HG02571 (cell line): ENCODE measurements at regions not wholly inside any gene's neighbourhood (a gene's known extent, or its start where the extent isn't known, plus 50 kb on each side); places are given as distances from the start of the nearest gene placed in this dataset.

Source experiments
- ATAC-seq: cut with Tn5 transposase; IDR thresholded peaks from one replicate; pipeline ENCODE4 v1.9.1; 2021; ENCODE audit warnings: mild to moderate bottlenecking, moderate library complexity; ENCODE audit not compliant: unreplicated experiment

DNA sequence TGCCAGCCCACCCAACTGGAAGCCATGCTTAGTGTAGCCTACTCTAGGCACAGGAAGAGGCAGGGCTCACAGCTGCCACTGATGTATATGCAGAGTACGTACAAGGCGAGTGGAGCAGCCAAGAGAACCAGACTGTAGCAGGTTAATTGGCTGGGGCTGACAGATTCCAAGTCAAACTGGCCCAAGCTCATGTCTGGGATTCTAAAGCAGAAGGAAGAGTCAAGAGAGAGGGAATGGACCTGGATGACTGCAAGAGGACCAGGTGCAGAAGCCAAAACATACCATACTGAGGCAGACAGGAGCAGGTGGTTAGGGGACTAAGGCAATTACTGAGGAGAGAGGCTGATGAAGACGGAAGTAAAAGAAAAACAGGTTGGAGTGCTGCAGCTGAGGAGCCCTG, 51.3 kb upstream of the LRRN2 start:
- no peak for ATAC-seq

DNA sequence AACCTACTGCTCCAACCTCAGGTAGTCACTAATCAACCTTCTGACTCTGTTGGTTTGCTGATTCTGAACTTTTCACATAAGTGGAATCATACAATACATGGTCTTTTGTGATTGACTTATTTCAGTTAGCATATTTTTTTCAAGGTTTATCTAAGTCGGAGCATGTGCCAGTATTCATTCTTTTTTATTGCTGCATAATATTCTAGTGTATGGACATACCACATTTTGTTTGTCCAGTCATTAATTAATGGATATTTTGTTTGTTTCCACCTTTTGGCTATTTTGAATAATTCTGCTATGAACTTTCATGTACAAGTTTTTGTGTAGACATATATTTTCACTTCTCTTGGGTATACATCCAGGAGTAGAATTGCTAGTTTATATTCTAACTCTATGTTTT, 53.0 kb upstream of the LRRN2 start:
- ATAC-seq = no peak

DNA sequence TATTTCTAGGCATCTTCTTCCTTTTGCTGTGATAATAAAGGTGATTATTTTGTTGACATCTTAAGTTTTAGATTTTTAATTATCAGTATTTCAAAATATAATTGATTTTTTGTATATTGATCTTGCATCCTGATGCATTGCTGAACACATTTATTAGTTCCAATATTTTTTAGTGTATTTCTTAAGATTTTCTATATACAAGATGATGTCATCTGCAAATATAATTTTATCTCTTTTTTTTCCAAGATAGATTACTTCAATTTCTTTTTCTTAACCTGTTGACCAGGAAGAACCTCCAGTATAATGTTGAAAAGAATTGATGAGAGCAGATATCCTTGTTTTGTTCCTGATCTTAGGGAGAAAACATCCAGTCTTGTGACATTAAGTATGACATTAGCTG, 54.8 kb upstream of the LRRN2 start:
- no peak for ATAC-seq

DNA sequence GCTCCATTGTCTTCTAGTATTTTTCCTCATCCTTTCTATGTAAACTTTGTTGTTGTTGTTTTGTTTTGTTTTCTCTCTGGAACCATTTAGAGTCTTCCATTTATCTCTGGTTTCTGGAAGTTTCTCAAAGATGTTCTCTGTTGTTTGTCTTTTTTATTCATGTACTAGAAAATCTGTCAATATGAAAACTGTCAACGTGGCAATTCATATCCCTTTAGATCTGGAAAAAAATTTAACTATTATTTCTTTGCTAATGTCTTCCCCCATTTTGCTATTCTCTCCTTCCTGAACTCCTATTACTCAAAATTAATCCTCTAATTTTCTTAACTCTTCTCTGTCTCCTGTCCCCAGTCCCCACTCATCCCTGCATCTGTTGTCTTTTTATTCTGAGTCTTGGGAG, 55.9 kb upstream of the LRRN2 start:
- ATAC-seq = no peak

DNA sequence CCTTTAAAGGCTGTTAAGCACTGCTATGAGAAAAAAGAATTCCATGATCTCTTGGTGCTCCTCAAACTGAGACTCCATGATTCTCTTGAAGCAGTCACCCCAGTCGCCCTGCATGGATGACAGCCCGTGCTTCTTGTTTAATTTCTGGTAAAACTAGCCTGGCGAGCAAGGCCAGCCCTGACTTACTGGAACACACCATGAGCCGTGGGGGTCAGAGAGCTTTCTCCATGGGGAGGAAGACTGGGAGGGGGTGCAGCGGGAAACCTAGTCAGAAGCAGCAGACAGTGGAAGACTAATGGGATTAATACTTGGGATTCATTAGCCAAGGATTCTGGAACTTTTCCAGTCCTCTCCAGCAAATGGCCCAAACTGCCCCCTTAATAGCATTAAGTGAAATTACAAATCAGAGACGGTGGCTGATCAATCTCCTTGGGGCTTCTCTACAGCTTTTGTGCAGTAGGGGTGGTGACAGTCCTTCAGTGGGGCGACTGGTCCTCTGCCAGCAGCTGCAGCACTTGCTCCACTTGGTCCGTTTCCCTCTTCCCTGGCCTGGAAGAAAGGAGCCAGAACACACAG, 57.2 kb upstream of the LRRN2 start:
- no peak for ATAC-seq

DNA sequence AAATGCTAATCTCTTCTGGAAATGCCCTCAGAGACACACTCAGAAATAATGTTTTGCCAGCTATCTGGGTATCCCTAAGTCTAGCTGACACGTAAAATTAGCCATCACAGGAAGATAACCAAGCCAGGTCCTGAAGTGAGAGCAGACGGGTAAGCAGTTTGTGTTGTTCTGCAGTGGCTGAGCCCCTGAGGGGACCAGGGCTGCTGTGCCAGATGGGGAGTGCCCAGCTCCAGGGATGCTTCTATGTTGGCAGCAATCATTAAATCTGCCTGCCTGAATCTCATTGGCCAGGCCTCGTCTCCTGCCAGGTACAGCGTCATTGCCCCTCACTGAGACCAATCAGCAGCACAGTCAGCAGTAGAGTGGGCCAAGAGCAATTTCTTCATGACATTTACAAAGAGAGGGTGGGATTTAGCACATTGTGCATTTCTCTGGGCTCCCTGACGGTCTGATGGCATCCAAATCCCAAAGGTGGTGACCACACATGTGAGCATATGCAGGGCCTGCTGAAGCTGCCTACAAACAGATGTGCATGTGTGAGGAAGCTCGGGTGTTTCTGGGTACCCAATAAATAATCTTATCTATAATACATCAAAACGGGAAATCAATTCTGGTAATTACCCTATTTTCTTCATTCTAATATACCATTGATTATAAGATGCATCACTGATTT, 58.7 kb upstream of the LRRN2 start:
- ATAC-seq = no peak

DNA sequence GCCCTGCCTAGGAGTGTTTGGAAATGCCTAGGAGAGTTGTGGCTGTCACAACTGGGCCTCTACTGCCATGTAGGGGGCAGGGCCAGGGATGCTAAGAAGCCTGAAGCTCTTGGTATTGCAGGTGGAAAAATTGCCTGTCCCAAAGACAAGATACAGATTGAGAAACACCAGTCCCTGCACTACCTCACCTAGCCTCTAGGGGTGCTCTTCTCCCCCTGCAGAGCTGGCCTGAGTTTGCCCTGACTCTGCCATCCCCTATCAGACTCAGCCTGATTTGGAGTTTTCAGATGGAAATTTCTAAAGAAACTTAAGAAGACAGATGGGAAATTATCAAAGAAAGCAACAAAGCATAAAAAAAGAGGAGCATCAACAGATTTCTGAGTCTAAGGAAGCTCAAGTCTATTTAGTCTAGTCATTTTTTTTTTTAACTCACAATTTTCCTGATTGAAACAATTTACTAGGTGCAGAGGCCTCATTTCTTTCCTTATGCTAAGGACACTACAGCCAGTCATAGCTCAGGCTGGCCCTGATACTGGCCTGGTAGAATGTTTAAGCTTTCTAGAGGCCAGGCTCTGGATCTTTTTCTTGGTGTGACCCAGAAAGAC, 61.4 kb upstream of the LRRN2 start:
- no peak for ATAC-seq

DNA sequence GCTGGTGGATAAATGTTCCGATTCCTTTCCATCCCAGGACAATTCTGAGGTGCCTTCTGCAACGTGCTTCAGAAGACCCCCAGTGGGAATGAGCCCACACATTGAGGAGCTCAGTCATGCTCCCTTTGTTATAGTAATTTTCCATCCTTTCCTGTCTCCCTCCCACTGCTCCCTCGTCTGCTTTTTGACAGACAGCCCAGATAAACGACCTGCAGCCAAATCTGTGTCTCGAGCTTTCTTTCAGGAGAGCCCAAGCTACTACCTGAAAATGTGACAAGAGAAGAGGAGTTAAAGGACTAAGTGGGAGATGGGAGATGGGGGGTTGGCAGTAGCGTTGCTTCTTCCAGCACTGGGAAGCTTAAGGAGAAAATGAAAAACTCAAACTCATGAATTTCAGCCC, 65.9 kb upstream of the LRRN2 start:
- ATAC-seq = no peak

DNA sequence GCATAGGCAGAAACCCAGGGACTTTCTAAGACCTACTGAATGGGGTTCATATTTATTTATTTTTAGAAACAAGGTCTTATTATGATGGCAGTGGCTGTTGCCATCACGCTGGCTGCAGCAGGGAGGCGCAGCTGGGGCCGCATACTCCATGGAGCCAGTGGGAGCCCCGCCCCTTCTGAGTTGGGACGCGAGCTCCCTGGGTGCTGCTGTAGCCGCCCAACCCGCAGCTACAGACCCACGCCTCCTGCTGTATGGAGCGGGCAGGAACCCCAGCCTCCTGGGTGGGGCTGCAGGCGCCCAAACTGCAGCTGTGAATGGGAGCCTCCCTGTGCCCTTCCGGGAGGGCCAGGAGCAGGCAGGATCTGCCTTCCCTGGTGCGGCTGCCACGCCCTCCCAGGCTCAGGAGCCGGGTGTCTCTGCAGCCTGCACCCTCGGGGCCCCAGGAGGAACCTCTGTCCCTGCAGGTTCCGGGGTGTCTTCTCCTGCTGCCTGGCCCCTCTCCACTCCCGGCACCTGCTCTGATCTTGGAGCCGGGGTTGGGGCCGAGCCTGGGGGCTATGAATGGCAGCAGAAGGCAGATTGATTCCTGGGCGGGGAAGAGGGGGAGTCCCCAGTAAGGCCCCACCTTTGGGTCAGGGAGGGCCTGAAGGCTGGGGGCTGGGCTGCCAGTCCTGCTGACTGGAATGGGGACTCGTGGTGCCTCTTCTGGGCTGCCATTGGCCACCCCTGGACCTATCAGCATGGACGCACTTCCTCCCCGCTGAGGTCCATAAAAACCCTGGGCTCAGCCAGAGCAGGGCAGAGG, 66.5 kb upstream of the LRRN2 start:
- no peak for ATAC-seq

DNA sequence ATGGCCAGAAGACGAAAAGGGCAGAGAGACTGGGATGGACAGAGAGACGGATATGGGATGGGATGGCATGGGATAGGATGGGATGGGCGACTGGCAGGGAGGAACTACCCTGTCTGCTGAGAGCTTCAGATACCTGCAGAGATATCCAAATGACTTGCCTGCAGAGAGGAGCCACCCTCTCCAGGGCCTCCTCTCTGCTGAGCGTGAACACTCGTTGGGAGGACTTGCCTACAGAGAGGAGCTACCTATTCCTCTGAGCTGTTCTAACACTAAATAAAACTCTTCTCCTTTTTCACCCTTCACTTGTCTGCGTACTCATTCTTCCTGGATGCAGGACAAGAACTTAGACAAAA, 67.1 kb upstream of the LRRN2 start:
- ATAC-seq = no peak

DNA sequence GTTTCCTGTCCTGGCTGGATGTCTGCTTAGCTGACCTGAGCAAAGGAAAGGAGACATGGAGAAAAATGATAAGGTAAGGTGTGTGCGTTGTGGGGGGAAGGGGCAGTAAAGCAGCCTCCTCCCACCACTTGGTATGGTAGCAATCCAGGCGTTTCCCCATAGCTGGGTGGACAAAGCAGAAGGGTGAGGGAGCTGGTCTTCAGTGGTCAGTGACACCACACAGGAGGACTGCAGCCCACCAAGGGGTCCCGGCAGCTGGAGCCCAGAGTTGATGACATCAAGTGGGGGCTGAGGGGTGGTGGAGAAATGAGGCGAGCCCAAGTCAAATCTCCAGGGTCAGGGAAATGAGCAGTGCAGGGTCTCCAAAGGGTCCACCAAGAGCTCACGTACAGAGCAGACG, 69.3 kb upstream of the LRRN2 start:
- no peak for ATAC-seq

DNA sequence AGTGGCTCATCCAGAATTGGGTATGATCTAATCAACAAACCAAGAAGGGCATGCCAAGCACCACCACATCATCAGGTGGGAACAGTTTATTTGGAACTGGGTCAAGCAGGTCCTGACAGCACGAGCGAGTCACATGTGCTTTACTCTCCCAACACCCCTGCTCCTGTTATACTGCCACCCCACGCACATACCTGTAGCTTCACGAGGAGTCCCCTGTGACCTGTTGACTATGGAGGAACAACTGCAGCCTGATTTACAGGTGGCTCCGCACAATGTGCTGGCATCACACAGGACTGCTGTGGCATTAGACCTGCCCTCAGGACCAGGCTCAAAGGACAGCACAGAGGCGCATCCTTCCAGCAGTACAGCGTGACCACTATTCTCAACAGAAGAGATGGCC, 70.8 kb upstream of the LRRN2 start:
- ATAC-seq = no peak

DNA sequence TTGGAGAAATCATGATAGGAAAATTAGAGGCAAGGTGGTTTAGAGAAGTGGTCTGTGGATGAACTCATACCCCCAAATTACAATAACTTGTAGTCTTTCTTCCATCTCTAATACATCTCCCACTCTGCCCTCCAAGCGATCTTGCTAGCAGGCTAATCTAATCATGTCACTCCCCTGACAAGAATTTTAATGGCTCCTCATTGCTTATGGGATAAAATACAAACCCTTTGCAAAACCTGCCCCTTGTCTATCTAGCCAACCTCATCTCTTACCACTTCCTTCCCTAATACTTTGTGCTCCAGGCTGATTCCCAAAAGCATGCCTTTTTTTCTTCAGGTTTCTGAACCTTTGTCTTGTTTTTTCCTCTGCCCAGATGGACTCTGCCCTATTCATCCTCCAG, 71.3 kb upstream of the LRRN2 start:
- ATAC-seq = no peak

DNA sequence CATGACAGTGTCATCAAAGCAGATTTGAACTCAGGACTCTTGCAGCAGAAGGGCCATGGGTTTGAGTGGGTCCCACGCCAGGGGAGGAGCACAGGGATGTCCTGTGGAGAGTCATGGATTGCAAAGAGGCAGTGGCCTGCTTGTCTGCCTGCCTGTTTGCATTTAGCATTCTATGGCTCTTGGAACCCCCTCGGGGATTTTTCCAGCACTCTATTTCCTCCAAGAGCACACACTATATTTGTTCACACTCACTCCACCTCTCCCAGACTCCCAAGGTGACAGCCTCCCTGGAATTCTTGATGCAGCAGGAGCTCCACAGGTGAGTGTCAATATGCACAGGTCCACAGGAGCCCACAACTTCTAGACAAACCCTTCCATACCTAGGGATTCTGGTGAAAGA, 73.1 kb upstream of the LRRN2 start:
- no peak for ATAC-seq

DNA sequence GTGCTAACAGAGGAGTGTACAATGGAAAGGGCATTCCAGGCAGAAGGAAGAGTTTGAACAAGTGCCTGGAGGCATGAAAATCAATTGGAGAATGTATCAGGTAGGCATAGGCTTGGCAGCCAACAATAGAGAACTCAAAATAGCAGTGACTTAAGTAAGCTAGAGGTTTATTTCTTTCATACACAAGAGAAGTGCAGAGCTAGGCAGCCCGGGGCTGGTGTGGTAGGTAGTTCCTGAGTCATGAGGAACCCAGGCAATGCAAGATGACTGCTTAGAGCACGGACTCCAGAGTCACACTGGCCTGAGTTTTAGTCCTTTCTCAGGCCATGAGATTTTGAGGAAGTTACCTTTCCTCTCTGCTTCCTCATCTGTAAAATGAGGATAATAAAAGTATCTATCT, 74.8 kb upstream of the LRRN2 start:
- no peak for ATAC-seq

DNA sequence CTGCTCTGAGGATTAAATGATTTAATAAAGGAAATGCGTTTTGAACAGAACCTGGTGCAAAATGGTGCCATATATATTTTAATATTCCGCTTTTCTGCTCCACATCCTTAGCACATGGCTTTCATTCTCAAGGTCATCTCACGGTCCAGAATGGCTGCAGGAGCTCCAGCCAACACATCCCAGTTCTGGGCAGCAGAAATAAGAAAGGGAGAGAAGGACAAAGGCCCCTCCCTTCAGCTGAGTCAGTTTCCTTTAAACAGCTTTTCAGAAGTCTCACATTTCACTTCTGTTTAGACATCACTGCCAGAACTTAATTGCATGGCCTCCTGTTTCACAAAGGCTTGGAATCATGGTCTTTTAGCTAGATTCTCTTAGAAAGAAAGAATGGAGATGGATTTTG, 75.2 kb upstream of the LRRN2 start:
- ATAC-seq = no peak

DNA sequence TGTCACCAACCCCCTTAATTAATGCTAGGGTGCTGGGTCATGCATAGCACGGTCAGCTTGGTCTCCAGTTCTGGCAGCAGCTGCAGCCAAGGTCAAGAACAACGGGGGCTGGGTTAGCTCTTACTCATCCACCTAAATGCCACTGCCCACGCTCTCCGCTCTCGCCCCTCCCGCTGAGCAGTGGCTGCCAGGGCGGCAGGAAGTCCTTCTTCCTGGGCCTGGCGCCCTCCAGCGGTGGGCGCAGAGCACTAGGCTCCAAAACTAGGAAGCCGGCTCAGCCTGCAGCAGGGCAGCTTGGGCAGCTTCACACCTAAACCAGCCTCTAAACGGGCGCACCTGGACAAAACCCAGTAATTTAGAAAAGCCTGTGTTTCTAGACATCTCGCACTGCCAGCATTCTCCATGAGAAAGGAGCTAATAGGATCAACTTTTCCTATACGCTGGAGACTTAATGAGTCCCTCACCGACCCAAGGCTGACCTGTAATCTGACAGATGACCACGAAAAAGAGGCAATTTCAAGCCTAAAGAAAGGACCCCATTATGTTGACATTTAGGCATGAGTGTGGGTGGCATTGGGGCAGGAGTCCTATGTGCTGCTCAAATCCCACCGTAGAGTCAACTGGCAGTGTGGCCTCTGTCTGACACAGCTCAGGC, 78.4 kb upstream of the LRRN2 start:
- ATAC-seq = peak; percentile 85

DNA sequence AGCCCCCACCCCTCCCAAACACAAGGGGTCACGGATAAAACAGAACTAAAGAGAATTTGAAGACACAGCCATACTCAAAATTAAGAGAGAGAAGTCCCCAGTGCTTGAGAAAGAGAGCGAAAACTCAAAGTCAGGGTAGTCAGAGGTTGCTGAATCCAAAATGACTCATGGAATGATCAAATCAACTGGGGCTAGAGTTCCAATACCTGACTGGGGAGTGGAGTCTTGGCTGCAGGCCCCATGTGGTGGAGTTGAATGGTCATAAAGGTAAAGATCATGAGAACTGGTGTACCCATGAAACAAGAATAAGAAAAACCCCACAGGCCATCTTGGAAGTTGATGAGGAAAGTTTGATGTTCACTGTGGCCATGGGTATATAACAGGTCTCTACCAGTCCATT, 84.5 kb upstream of the LRRN2 start:
- ATAC-seq = no peak

DNA sequence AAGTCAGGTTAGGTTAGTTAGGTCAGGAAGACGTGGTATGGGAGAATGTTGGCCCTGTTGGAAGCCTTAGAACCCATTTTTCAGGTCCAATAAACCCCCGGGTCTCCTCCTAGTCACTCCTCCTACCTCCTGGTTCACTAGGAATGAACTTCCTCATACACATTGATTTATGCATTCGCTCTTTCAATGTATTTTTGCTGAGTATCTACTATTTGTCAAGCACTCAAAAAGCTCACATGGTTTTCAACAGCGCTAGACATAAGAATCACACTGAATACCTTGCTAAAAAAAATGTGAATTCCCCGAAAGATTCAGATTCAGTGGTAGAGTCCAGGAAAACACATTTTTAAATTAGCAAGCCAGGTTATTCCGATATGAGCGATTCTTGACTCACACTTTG, 85.8 kb upstream of the LRRN2 start:
- ATAC-seq = no peak

DNA sequence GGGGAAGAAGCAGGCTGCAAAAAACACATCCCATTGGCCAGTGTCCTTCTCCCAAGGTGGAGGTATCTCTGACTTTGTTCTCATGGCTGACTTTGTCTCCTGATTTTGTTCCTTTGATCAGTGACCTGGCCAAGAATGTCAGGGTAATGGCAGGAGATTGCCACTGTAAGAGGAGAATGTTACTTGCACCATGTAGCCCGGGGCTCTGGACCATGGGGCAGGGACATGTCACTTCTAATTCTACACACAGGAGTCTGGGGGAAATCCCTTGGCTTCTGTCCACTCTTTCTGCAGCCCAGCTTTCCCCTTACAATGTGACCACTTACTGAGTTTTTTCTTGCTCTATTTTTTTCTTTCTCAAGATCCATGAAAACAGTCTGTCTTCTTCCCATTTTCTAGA, 87.7 kb upstream of the LRRN2 start:
- no peak for ATAC-seq

DNA sequence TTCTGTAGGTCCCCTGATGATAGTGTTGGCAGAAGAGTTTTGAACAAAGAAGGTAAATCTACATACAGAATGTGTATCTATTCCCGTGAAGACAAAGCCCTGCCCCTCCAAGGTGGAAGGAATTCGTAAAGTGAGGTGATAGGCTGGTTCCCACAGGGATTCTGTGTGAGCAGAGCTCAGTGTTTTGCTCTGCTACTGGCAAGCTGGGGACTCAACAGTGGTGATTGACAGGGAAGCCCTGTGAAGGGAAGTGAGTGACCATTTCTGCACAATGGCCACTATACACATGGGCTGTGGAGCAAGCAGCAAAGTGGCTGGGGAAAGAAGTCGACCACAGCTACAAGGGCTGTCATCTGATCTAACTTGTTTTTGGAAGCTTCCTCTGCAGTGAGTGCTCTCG, 90.0 kb upstream of the LRRN2 start:
- ATAC-seq = no peak

DNA sequence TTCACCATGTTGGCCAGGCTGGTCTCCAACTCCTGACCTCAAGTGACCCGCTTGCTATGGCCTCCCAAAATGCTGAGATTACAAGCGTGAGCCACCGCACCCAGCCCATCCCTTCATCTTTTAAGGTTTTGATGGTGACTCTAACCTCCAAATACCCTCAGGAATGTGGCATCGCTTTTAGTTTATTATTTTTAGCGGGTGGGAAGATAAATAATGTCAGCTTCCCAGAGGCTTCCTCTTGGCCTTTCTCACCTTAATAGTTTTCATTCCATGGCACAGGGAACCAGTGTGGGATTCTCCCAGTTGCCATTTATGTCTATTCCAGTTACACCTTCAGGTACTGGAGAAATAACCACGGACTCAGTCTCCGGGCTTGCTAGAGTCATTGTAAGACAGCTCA, 92.1 kb upstream of the LRRN2 start:
- no peak for ATAC-seq
